ENCODE measurements at regions not wholly inside any gene's neighbourhood (a gene's known extent, or its start where the extent isn't known, plus 50 kb on each side); places are given as distances from the start of the nearest gene placed in this dataset.

GRCh38 chr5:77550406-77550805 is 58.3 kb upstream of the WDR41 start:
- Histone ChIP-seq H3K9me3 (no peaks in the 10 kb centered on the region), H3K9ac (no peak overlapping the region), H3K36me3 (replicated peaks in 1 of 2; ENCODE audit: control insufficient read depth in 1 of 2, insufficient read depth in 2 of 2, low read length in 1 of 2) (no peaks in the 10 kb centered on the region), H3K4me2 (no peak overlapping the region), H3K27me3 (ENCODE audit: insufficient read depth) (no peaks in the 10 kb centered on the region), H3K79me2 (ENCODE audit: insufficient read depth) (no peaks in the 10 kb centered on the region), H2AFZ (ENCODE audit: low read depth) (no peak overlapping the region), H4K20me1 (ENCODE audit: insufficient read depth) (no peaks in the 10 kb centered on the region), H3F3A (replicated peaks; ENCODE audit: insufficient read depth) (no peaks in the 10 kb centered on the region), H3K27ac (ENCODE audit: low read depth in 2 of 2, low read length in 1 of 2) (no peak overlapping the region), H3K4me1 (ENCODE audit: control insufficient read depth in 1 of 2, insufficient read depth in 2 of 2, low read depth in 1 of 2, low read length in 1 of 2) (no peaks in the 10 kb centered on the region), H3K4me3 (ENCODE audit: low read depth in 2 of 2, low read length in 1 of 2) (no peak overlapping the region), H3K9me2 (no peaks in the 10 kb centered on the region)
- POLR2A ChIA-PET = no interaction called here
- WGBS (ENCODE audit: low lambda C conversion rate) = 4% methylated on average over 1 of the region's 1 CpG
- TF ChIP-seq MXI1 (IDR thresholded peaks at IDR 0.05; ENCODE audit: low read depth, low read length) = no peak
- no peak for TF ChIP-seq RAD21 (IDR thresholded peaks at IDR 0.05; ENCODE audit: low read length)
- TF ChIP-seq CTCF (IDR thresholded peaks at IDR 0.05) = no peak
- no peak for TF ChIP-seq TAF1 (IDR thresholded peaks at IDR 0.05; ENCODE audit: borderline replicate concordance, low read depth, low read length)
- no peak for TF ChIP-seq SIN3A (IDR thresholded peaks at IDR 0.05; ENCODE audit: borderline replicate concordance, low read depth, low read length)
- TF ChIP-seq YY1 (IDR thresholded peaks at IDR 0.05; ENCODE audit: low read depth) = no peak
- no peak for TF ChIP-seq ELF1 (IDR thresholded peaks at IDR 0.05)
- TF ChIP-seq NFIC (IDR thresholded peaks at IDR 0.05; ENCODE audit: borderline replicate concordance) = no peak
- no peak for DNase-seq
- CTCF ChIA-PET = no interaction called here

- H3K9ac ChIP-seq = no peak overlapping the region
- no peaks in the 10 kb centered on the region for H3K9me2 ChIP-seq
- no peaks in the 10 kb centered on the region for H3K9me3 ChIP-seq
- H3K27ac ChIP-seq (ENCODE audit: low read depth in 2 of 2, low read length in 1 of 2) = no peak overlapping the region
- no peaks in the 10 kb centered on the region for H3K79me2 ChIP-seq (ENCODE audit: insufficient read depth)
- no peak for DNase-seq
- H3K4me2 ChIP-seq = no peak overlapping the region
- H4K20me1 ChIP-seq (ENCODE audit: insufficient read depth) = no peaks in the 10 kb centered on the region
- H3K27me3 ChIP-seq (ENCODE audit: insufficient read depth) = no peaks in the 10 kb centered on the region
- no peaks in the 10 kb centered on the region for H3K36me3 ChIP-seq (replicated peaks in 1 of 2; ENCODE audit: control insufficient read depth in 1 of 2, insufficient read depth in 2 of 2, low read length in 1 of 2)
- H3K4me3 ChIP-seq (ENCODE audit: low read depth in 2 of 2, low read length in 1 of 2) = no peak overlapping the region
- TF ChIP-seq POLR2AphosphoS5 (IDR thresholded peaks at IDR 0.05; ENCODE audit: low read depth, low read length) (no peak), YY1 (IDR thresholded peaks at IDR 0.05; ENCODE audit: low read depth) (no peak), RAD21 (IDR thresholded peaks at IDR 0.05; ENCODE audit: low read length) (no peak), USF2 (IDR thresholded peaks at IDR 0.05; ENCODE audit: borderline replicate concordance, low read depth, low read length) (no peak), CHD2 (IDR thresholded peaks at IDR 0.05; ENCODE audit: low read length, partially characterized antibody) (no peak), RXRA (IDR thresholded peaks at IDR 0.05; ENCODE audit: borderline replicate concordance, low read depth) (no peak), NFIC (IDR thresholded peaks at IDR 0.05; ENCODE audit: borderline replicate concordance) (no peak), ZBTB33 (IDR thresholded peaks at IDR 0.05; ENCODE audit: borderline replicate concordance, low read depth) (no peak), USF1 (IDR thresholded peaks at IDR 0.05; ENCODE audit: borderline replicate concordance, low read depth) (no peak), MXI1 (IDR thresholded peaks at IDR 0.05; ENCODE audit: low read depth, low read length) (no peak), RCOR1 (IDR thresholded peaks at IDR 0.05; ENCODE audit: low read length) (no peak), IRF3 (IDR thresholded peaks at IDR 0.05; ENCODE audit: low read depth, low read length) (no peak), FOXM1 (IDR thresholded peaks at IDR 0.05; ENCODE audit: low read depth) (no peak), SIN3A (IDR thresholded peaks at IDR 0.05; ENCODE audit: borderline replicate concordance, low read depth, low read length) (no peak), FOXJ3 (CRISPR knock-in tag; IDR thresholded peaks at IDR 0.05) (no peak)
- ChIA-PET POLR2A (no interaction called here), CTCF (interaction anchor here (2.1 kb wide), 1 partner anchor 15 kb away, joined by 7 read pairs; no protein-coding TSS in a partner anchor)
- H3F3A ChIP-seq (replicated peaks; ENCODE audit: insufficient read depth) = no peaks in the 10 kb centered on the region
- H2AFZ ChIP-seq (ENCODE audit: low read depth) = no peak overlapping the region
- 75% methylated on average over 10 of the region's 12 CpGs for WGBS (ENCODE audit: low lambda C conversion rate)
- H3K4me1 ChIP-seq (ENCODE audit: control insufficient read depth in 1 of 2, insufficient read depth in 2 of 2, low read depth in 1 of 2, low read length in 1 of 2) = no peaks in the 10 kb centered on the region
Observed at GRCh38 chr5:77545285-77545684, 53.2 kb upstream of the WDR41 start.

Data from SK-N-SH (cell line).